ENCODE measurements at regions not wholly inside any gene's neighbourhood (a gene's known extent, or its start where the extent isn't known, plus 50 kb on each side); places are given as distances from the start of the nearest gene placed in this dataset.

DNA sequence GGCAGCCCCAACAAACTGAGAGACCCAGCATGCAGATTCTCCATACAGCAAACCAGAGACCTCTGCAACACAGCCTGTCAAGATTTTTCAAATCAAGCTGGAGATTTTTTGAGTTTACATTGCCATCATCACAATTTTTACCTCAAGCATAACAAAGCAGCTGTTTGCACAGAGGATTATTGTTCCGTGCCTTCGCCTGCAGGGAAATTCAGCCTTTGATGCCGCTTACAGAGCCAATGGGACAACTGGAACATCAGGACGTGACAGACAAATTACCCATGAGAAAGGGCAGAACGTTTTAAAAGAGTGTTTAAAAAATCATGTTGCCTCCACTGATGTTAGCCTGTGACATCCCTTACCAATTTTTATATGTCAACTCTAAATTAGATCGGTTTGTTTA is 363.7 kb downstream of the FBXW7 start:
- ATAC-seq (no peak), DNase-seq (no peak)
- TF ChIP-seq POLR2A (IDR thresholded peaks at IDR 0.05) = no peak
- TF ChIP-seq, protein P1, sequence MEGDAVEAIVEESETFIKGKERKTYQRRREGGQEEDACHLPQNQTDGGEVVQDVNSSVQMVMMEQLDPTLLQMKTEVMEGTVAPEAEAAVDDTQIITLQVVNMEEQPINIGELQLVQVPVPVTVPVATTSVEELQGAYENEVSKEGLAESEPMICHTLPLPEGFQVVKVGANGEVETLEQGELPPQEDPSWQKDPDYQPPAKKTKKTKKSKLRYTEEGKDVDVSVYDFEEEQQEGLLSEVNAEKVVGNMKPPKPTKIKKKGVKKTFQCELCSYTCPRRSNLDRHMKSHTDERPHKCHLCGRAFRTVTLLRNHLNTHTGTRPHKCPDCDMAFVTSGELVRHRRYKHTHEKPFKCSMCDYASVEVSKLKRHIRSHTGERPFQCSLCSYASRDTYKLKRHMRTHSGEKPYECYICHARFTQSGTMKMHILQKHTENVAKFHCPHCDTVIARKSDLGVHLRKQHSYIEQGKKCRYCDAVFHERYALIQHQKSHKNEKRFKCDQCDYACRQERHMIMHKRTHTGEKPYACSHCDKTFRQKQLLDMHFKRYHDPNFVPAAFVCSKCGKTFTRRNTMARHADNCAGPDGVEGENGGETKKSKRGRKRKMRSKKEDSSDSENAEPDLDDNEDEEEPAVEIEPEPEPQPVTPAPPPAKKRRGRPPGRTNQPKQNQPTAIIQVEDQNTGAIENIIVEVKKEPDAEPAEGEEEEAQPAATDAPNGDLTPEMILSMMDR (IDR thresholded peaks at IDR 0.05) = no peak
- Histone ChIP-seq H3K27ac (no peak overlapping the region), H3K27me3 (no peaks in the 10 kb centered on the region), H3K4me3 (no peak overlapping the region), H3K36me3 (no peaks in the 10 kb centered on the region), H3K4me1 (no peaks in the 10 kb centered on the region), H3K9me3 (no peaks in the 10 kb centered on the region)
- WGBS, 4 donors = 82 to 89% (median 88%) methylated on average over 6 of the region's 6 CpGs
- intact Hi-C loops (cut with DNase I) = no loop called here

- TF ChIP-seq POLR2A (IDR thresholded peaks at IDR 0.05) = no peak
- TF ChIP-seq, protein P1 (IDR thresholded peaks at IDR 0.05) = no peak
- DNase-seq (no peak), ATAC-seq (no peak)
- no peak overlapping the region for H3K27ac ChIP-seq
- H3K27me3 ChIP-seq = no peaks in the 10 kb centered on the region
- no peaks in the 10 kb centered on the region for H3K36me3 ChIP-seq
- no peaks in the 10 kb centered on the region for H3K4me1 ChIP-seq
- no peak overlapping the region for H3K4me3 ChIP-seq
- WGBS, 4 donors = 78 to 94% (median 89%) methylated on average over 4 of the region's 4 CpGs
- H3K9me3 ChIP-seq = no peaks in the 10 kb centered on the region
- intact Hi-C loops (cut with DNase I) = no loop called here
Observed at GRCh38 chr4:152171556-152171955, 364.3 kb downstream of the FBXW7 start.

- 56 to 68% (median 59%) methylated on average over 6 of the region's 6 CpGs for WGBS, 4 donors
Observed at GRCh38 chr4:152169683-152170082, 366.2 kb downstream of the FBXW7 start.

DNA sequence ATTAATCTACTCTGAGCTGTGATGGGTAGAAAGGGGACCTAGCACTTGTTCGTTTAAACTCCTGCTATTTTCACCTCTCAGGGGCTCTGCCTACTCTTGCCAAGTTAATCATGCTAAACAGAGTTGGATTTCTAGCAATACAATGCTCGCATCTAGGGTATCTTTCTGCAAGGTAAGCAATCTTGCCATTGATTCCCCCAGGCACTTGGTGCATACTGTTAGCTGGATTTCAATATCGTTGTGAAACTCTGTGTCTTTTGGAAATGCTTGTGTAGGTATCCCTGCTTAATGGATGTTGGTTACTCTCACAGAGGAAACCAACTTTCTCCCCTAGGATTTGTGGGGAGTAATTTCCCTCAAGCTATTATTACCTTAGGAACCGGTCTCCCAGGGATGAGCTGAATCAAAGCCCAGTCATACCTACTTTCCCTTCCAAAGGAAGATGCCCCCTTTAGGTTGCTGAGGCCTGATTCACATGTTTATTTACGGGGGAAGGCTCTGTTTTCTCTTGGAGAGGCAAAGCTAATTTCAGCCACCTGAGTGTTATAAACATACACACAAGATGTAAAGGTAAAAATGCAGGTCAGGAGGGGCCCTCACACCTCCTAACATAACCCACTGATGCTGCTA is 366.8 kb downstream of the FBXW7 start:
- H3K4me3 ChIP-seq = no peak overlapping the region

More at GRCh38 chr4:152169683-152170082, 366.2 kb downstream of the FBXW7 start:
- H3K27me3 ChIP-seq = no peaks in the 10 kb centered on the region
- intact Hi-C loops (cut with DNase I) = no loop called here
- DNase-seq (no peak), ATAC-seq (no peak)
- TF ChIP-seq POLR2A (IDR thresholded peaks at IDR 0.05) = no peak
- TF ChIP-seq, protein P1 (IDR thresholded peaks at IDR 0.05) = no peak
- no peaks in the 10 kb centered on the region for H3K36me3 ChIP-seq
- no peak overlapping the region for H3K27ac ChIP-seq
- H3K4me1 ChIP-seq = no peaks in the 10 kb centered on the region
- no peaks in the 10 kb centered on the region for H3K9me3 ChIP-seq
- H3K4me3 ChIP-seq = no peak overlapping the region

More for the DNA sequence above, 366.8 kb downstream of the FBXW7 start:
- Histone ChIP-seq H3K27me3 (no peaks in the 10 kb centered on the region), H3K4me1 (no peaks in the 10 kb centered on the region), H3K9me3 (no peaks in the 10 kb centered on the region), H3K27ac (no peak overlapping the region), H3K36me3 (no peaks in the 10 kb centered on the region)
- TF ChIP-seq POLR2A (IDR thresholded peaks at IDR 0.05) = no peak
- TF ChIP-seq, protein P1 (IDR thresholded peaks at IDR 0.05) = no peak
- WGBS, 4 donors = 70 to 80% (median 78%) methylated on average over 5 of the region's 5 CpGs
- ATAC-seq (no peak), DNase-seq (no peak)
- intact Hi-C loops (cut with DNase I) = no loop called here
